ENCODE measurements at regions not wholly inside any gene's neighbourhood (a gene's known extent, or its start where the extent isn't known, plus 50 kb on each side); places are given as distances from the start of the nearest gene placed in this dataset.

DNA sequence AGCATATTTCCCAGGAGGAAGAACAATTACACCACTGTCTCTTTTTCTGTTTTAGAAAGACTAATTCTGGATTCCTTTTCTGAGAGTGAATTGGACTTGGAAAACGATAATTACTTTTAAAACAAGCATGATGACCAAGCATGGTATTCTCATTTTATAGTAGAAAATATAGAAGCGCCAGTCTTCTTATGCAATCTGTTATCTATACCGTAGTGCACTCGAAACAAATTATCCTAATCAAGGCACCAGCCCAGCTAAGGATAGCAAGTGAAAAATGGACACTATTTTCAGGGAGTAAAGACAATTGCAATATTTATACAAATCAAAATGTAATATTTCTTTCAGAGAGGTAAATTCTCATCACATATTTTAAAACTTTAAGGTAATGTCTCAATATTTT lies 892.1 kb upstream of the POU3F3 start:
- DNase-seq (ENCODE audit: low spot score) = no peak
- in situ Hi-C loops (cut with MboI; ENCODE audit: low pct_unique_long_range_greater_than_20kb, low sequenced_read_pairs, unreplicated experiment) = no loop called here
- TF ChIP-seq, protein P1, sequence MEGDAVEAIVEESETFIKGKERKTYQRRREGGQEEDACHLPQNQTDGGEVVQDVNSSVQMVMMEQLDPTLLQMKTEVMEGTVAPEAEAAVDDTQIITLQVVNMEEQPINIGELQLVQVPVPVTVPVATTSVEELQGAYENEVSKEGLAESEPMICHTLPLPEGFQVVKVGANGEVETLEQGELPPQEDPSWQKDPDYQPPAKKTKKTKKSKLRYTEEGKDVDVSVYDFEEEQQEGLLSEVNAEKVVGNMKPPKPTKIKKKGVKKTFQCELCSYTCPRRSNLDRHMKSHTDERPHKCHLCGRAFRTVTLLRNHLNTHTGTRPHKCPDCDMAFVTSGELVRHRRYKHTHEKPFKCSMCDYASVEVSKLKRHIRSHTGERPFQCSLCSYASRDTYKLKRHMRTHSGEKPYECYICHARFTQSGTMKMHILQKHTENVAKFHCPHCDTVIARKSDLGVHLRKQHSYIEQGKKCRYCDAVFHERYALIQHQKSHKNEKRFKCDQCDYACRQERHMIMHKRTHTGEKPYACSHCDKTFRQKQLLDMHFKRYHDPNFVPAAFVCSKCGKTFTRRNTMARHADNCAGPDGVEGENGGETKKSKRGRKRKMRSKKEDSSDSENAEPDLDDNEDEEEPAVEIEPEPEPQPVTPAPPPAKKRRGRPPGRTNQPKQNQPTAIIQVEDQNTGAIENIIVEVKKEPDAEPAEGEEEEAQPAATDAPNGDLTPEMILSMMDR (IDR thresholded peaks at IDR 0.05; ENCODE audit: extremely low read depth, insufficient read depth, missing control alignments) = no peak

DNA sequence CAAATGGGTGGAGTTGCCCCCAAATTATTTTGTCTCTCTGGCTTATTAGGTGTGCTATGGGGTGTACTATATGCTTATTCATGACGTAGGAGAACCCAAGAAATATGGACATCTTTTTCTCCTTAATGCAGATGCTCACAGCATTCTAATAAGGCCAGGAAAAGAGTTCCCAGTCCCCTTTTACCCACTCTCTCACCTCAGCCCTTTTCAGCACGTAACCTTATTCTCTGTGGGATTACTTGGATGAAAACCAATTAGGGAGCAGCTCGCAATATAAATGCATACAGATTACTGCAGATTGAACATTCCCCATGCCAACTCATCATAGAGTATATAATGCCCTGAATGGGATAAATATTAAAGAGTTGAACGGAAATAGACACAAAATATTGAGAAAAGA lies 891.2 kb upstream of the POU3F3 start:
- DNase-seq (ENCODE audit: low spot score) = no peak
- TF ChIP-seq, protein P1 (IDR thresholded peaks at IDR 0.05; ENCODE audit: extremely low read depth, insufficient read depth, missing control alignments) = no peak
- in situ Hi-C loops (cut with MboI; ENCODE audit: low pct_unique_long_range_greater_than_20kb, low sequenced_read_pairs, unreplicated experiment) = no loop called here

DNA sequence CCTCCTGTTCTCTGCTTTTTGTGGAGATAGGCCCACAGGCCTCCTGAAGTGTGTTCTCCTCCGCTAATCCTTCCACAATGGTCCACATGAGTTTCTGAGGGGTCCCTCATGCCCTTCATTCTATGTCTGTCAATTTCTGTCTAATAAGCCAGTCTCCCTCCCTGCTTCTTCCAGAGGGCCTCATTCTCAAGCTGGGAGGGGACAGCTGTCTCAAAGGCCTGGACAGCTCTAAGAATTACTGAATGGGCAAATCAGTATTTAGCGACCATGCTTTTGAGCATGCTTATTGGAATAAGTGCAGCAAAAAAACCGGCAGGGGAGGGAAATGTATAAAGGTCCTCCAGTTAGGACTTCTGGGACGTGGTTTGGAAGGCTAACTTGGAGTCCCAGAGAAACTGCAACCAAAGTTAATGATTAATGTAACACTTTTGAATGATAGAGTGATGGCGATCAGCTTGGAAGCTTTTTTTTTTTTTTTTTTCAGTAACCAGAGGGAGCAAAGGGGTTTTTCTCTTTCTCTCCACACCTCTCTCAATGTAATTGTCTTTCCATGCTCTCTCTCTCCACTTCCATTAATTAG lies 890.7 kb upstream of the POU3F3 start:
- TF ChIP-seq, protein P1 (IDR thresholded peaks at IDR 0.05; ENCODE audit: extremely low read depth, insufficient read depth, missing control alignments) = no peak
- no peak for DNase-seq (ENCODE audit: low spot score)
- in situ Hi-C loops (cut with MboI; ENCODE audit: low pct_unique_long_range_greater_than_20kb, low sequenced_read_pairs, unreplicated experiment) = no loop called here

GRCh38 chr2:103977241-103977640 lies 876.7 kb upstream of the POU3F3 start:
- TF ChIP-seq, protein P1 (IDR thresholded peaks at IDR 0.05; ENCODE audit: extremely low read depth, insufficient read depth, missing control alignments) = no peak
- DNase-seq (ENCODE audit: low spot score) = no peak
- in situ Hi-C loops (cut with MboI; ENCODE audit: low pct_unique_long_range_greater_than_20kb, low sequenced_read_pairs, unreplicated experiment) = no loop called here

GRCh38 chr2:103977668-103978067 lies 876.2 kb upstream of the POU3F3 start:
- in situ Hi-C loops (cut with MboI; ENCODE audit: low pct_unique_long_range_greater_than_20kb, low sequenced_read_pairs, unreplicated experiment) = no loop called here
- TF ChIP-seq, protein P1 (IDR thresholded peaks at IDR 0.05; ENCODE audit: extremely low read depth, insufficient read depth, missing control alignments) = no peak
- DNase-seq (ENCODE audit: low spot score) = no peak

GRCh38 chr2:103980401-103980800 lies 873.5 kb upstream of the POU3F3 start:
- no peak for DNase-seq (ENCODE audit: low spot score)
- TF ChIP-seq, protein P1 (IDR thresholded peaks at IDR 0.05; ENCODE audit: extremely low read depth, insufficient read depth, missing control alignments) = no peak
- in situ Hi-C loops (cut with MboI; ENCODE audit: low pct_unique_long_range_greater_than_20kb, low sequenced_read_pairs, unreplicated experiment) = no loop called here

DNA sequence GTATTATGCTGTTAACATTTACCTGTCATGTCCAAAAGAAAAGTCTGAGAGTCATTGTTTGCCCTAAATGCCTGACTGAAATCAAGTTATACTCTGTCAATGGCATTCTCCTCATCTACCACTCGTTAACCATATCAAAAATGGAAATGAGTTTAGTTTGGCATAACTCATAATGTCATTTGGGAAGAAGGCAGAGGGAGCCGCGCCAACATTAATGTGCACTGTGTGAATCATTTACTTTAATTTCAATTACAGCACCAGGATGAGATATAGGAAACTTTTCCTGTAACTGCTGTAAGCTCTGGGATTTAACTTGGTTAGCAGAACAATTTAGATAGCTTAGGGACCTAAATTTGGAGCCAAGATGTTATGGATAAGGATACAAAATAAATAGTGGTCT lies 871.2 kb upstream of the POU3F3 start:
- DNase-seq (ENCODE audit: low spot score) = no peak
- TF ChIP-seq, protein P1 (IDR thresholded peaks at IDR 0.05; ENCODE audit: extremely low read depth, insufficient read depth, missing control alignments) = no peak
- in situ Hi-C loops (cut with MboI; ENCODE audit: low pct_unique_long_range_greater_than_20kb, low sequenced_read_pairs, unreplicated experiment) = no loop called here
